A673 (cell line): ENCODE measurements at regions not wholly inside any gene's neighbourhood (a gene's known extent, or its start where the extent isn't known, plus 50 kb on each side); places are given as distances from the start of the nearest gene placed in this dataset.

Source experiments
- BruUV-seq: library from RNA; stranded (reverse); fragments of 400-500 nt; replicated peaks from 2 replicates; lab custom pipeline; 2021; lab: Mats Ljungman, UMichigan
- CTCF ChIA-PET: fragments of 300-600 bp; sonication (Branson Sonifier 250); formaldehyde crosslinking; loops from one replicate; lab custom pipeline; 2022; ENCODE audit warnings: antibody characterized with exemption; lab: Charles Lee
- POLR2A ChIA-PET: fragments of 300-600 bp; sonication (Branson Sonifier 250); formaldehyde crosslinking; loops from one replicate; lab custom pipeline; 2022; ENCODE audit warnings: antibody characterized with exemption; ENCODE audit not compliant: low non-redundant PET; lab: Charles Lee
- DNase-seq: peaks from one replicate; pipeline ENCODE4 v3.0.0-alpha.2; 2015; ENCODE audit warnings: low spot score
- H3K27ac ChIP-seq: fragments of 200-600 bp; sonication (generic); 2 replicates; pipeline ENCODE4 v1.5.1; 2016; ENCODE audit warnings: mixed run types, low read depth, mild to moderate bottlenecking, mixed read lengths, antibody characterized with exemption, low read length; ENCODE audit not compliant: poor library complexity, severe bottlenecking
- H3K27me3 ChIP-seq: fragments of 200-600 bp; sonication (generic); replicated peaks from 2 replicates; pipeline ENCODE4 v1.6.1; 2017; ENCODE audit warnings: mixed run types, low read depth, mild to moderate bottlenecking, mixed read lengths, antibody characterized with exemption, low read length; ENCODE audit not compliant: insufficient read depth, poor library complexity
- H3K36me3 ChIP-seq: fragments of 200-600 bp; sonication (generic); 2 replicates; pipeline ENCODE4 v1.6.1; 2016; ENCODE audit warnings: mixed run types, mild to moderate bottlenecking, mixed read lengths, antibody characterized with exemption, low read length; ENCODE audit not compliant: insufficient read depth, poor library complexity, severe bottlenecking
- H3K4me1 ChIP-seq: fragments of 200-600 bp; sonication (generic); 2 replicates; pipeline ENCODE4 v1.6.1; 2017; ENCODE audit warnings: mixed run types, mild to moderate bottlenecking, mixed read lengths, antibody characterized with exemption, low read length; ENCODE audit not compliant: insufficient read depth, poor library complexity, severe bottlenecking
- H3K4me3 ChIP-seq: fragments of 200-600 bp; sonication (generic); 2 replicates; pipeline ENCODE4 v1.5.1; 2016; ENCODE audit warnings: low read depth, mixed run types, mild to moderate bottlenecking, mixed read lengths, low read length; ENCODE audit not compliant: poor library complexity, severe bottlenecking
- H3K9me3 ChIP-seq: fragments of 200-600 bp; sonication (generic); 2 replicates; pipeline ENCODE4 v1.6.1; 2016; ENCODE audit warnings: mixed run types, low read depth, mild to moderate bottlenecking, mixed read lengths, antibody characterized with exemption, low read length; ENCODE audit not compliant: poor library complexity, severe bottlenecking
- EZH2 ChIP-seq: fragments of 200-600 bp; sonication (generic); IDR thresholded peaks from 2 replicates; pipeline ENCODE4 v1.6.1; 2017; ENCODE audit warnings: borderline replicate concordance, low read depth, mild to moderate bottlenecking, mixed read lengths, antibody characterized with exemption, low read length; ENCODE audit not compliant: poor library complexity, severe bottlenecking
- intact Hi-C: fragments of 100-400 bp; cut with micrococcal nuclease; formaldehyde crosslinking; loops from one replicate; pipeline ENCODE4 v1.10.0; 2022; ENCODE audit not compliant: unreplicated experiment
- TF ChIP-seq, protein P1 (sequence below): fragments of 300-800, 200-600 bp; sonication (generic); conservative IDR thresholded peaks from 2 replicates; pipeline ENCODE4 v1.5.1; 2017; ENCODE audit warnings: low read depth, mild to moderate bottlenecking, antibody characterized with exemption, low read length, moderate library complexity, mixed read lengths

DNA sequence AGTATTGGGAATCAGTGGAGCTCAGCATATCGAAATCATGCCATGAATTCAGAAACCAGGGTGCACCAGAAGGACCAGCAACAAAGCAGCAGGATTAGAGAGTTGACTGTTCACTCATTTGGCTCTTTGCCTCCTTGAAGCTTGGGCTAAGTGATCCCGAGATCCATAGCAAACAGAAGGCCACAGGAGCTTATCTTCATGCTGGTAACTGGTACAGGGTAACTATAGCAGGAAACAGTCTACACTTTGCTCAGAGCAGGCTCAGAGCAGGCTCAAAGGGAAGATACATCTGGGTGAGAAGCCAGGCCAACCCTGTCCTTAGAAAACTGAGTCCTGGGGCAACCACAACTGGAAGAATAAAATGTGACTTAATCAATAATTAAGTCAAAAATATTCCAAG, 111.1 kb downstream of the GRIN2B start:
- no peak for TF ChIP-seq EZH2
- TF ChIP-seq, protein P1, sequence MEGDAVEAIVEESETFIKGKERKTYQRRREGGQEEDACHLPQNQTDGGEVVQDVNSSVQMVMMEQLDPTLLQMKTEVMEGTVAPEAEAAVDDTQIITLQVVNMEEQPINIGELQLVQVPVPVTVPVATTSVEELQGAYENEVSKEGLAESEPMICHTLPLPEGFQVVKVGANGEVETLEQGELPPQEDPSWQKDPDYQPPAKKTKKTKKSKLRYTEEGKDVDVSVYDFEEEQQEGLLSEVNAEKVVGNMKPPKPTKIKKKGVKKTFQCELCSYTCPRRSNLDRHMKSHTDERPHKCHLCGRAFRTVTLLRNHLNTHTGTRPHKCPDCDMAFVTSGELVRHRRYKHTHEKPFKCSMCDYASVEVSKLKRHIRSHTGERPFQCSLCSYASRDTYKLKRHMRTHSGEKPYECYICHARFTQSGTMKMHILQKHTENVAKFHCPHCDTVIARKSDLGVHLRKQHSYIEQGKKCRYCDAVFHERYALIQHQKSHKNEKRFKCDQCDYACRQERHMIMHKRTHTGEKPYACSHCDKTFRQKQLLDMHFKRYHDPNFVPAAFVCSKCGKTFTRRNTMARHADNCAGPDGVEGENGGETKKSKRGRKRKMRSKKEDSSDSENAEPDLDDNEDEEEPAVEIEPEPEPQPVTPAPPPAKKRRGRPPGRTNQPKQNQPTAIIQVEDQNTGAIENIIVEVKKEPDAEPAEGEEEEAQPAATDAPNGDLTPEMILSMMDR: no peak
- POLR2A ChIA-PET: no interaction called here
- no peak for DNase-seq
- Histone ChIP-seq H3K36me3 (no peaks in the 10 kb centered on the region), H3K27me3 (peaks cover 73% of the 10 kb centered on the region), H3K4me3 (no peak overlapping the region), H3K4me1 (no peaks in the 10 kb centered on the region), H3K9me3 (no peaks in the 10 kb centered on the region), H3K27ac (no peak overlapping the region)
- intact Hi-C loops: no loop called here
- CTCF ChIA-PET: no interaction called here
- BruUV-seq: no TSS peak

DNA sequence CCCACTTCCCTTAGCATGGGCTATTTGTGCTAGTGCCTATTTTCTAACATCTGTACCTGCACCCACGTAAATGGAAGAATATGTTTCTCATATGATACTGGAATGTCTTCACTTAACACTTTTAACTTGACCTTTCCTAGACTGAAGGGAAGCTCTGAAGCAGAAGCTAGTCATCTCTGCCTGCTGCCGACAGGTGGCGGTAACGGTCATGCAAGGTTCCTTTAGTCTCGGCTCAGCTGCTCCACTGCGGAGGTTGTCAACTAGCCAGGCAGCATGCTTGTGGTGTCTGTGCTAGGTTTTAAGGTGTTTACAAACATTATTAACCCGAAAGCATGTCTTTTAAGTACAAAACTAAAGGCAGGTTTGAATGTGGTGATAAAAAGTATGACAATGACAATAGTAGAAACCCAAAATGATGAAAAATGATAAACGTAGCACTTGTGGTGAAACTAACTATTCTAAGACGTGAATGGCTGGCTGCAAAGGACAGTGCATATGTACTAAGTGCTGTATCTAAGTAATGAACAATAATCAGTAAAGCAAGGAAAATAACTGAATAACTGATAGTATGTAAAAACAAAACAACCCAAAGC, 117.2 kb downstream of the GRIN2B start:
- H3K27me3 ChIP-seq: peaks cover 64% of the 10 kb centered on the region
- H3K27ac ChIP-seq: no peak overlapping the region
- POLR2A ChIA-PET: no interaction called here
- intact Hi-C loops: loop anchor here (1.0 kb wide), 1 partner anchor 303 kb away; no protein-coding TSS in a partner anchor
- H3K36me3 ChIP-seq: no peaks in the 10 kb centered on the region
- TF ChIP-seq, protein P1: peak; percentile 94
- no peak for TF ChIP-seq EZH2
- H3K4me1 ChIP-seq: no peaks in the 10 kb centered on the region
- peak; percentile 75 for DNase-seq
- BruUV-seq: no TSS peak
- H3K4me3 ChIP-seq: no peak overlapping the region
- CTCF ChIA-PET: interaction anchor here (0.6 to 1.0 kb wide), 3 partner anchors 274 to 521 kb away, joined by 3 to 7 read pairs (median 6); no protein-coding TSS in a partner anchor
- H3K9me3 ChIP-seq: no peaks in the 10 kb centered on the region

DNA sequence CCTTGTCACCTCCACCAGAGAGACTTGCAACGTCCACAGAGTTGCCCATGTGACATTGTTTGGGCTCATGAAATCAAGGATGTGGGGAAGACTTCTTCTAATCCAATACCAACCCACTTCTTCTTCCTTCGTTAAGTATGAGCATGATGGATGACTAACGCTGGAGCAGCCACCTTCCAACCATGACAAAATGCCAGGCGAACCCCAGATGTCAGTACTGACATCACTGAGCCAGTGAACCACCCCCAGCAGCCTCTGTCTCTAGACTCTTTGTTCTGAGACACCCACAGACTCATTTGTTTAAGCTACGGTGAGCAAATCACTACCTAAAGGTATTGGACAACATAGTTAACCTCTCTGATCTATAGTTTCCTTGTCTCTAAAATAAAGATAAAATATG, 123.7 kb downstream of the GRIN2B start:
- Histone ChIP-seq H3K27ac (no peak overlapping the region), H3K27me3 (peaks cover 31% of the 10 kb centered on the region), H3K4me3 (no peak overlapping the region), H3K36me3 (no peaks in the 10 kb centered on the region), H3K4me1 (no peaks in the 10 kb centered on the region), H3K9me3 (no peaks in the 10 kb centered on the region)
- TF ChIP-seq EZH2: no peak
- TF ChIP-seq, protein P1: no peak
- ChIA-PET CTCF (no interaction called here), POLR2A (no interaction called here)
- intact Hi-C loops: no loop called here
- no peak for DNase-seq
- BruUV-seq: no TSS peak
